ENCODE measurements at regions not wholly inside any gene's neighbourhood (a gene's known extent, or its start where the extent isn't known, plus 50 kb on each side); places are given as distances from the start of the nearest gene placed in this dataset.

DNA sequence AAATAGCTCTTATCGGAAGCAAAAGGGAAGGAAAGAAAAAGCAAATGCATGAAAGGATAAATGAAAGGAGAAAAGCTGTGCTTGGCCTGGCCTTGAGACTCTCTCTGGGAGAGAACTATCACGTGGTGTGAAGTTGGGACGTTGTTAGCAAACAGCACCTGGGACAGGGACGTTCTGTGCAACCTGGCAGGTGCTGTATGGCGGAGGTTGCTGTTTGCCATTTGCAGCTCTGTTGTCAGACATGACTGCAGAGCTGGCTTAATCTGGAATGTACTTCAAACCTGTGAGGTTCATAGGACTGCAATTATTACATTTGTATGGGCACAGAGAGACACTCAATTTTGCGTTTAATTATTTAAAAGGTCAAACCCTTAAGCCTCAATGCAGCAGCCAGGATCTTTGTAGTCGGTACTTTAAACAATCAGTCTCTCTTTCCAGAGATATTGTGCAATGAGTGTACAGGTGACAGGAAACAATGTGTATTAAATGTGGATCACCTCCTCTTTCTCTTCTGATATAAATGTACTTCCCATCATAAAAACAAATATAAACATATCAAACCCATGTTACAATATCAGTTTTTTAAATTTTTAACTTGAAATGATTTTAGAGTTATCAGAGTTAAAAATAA, 800.5 kb upstream of the KCND2 start:
- TF ChIP-seq, protein P1, sequence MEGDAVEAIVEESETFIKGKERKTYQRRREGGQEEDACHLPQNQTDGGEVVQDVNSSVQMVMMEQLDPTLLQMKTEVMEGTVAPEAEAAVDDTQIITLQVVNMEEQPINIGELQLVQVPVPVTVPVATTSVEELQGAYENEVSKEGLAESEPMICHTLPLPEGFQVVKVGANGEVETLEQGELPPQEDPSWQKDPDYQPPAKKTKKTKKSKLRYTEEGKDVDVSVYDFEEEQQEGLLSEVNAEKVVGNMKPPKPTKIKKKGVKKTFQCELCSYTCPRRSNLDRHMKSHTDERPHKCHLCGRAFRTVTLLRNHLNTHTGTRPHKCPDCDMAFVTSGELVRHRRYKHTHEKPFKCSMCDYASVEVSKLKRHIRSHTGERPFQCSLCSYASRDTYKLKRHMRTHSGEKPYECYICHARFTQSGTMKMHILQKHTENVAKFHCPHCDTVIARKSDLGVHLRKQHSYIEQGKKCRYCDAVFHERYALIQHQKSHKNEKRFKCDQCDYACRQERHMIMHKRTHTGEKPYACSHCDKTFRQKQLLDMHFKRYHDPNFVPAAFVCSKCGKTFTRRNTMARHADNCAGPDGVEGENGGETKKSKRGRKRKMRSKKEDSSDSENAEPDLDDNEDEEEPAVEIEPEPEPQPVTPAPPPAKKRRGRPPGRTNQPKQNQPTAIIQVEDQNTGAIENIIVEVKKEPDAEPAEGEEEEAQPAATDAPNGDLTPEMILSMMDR (conservative IDR thresholded peaks at IDR 0.05; ENCODE audit: low read length), result no peak
- no peak for TF ChIP-seq EZH2phosphoT487 (IDR thresholded peaks at IDR 0.05; ENCODE audit: borderline replicate concordance)

All from Loucy (cell line).